ENCODE measurements at regions not wholly inside any gene's neighbourhood (a gene's known extent, or its start where the extent isn't known, plus 50 kb on each side); places are given as distances from the start of the nearest gene placed in this dataset.

DNA sequence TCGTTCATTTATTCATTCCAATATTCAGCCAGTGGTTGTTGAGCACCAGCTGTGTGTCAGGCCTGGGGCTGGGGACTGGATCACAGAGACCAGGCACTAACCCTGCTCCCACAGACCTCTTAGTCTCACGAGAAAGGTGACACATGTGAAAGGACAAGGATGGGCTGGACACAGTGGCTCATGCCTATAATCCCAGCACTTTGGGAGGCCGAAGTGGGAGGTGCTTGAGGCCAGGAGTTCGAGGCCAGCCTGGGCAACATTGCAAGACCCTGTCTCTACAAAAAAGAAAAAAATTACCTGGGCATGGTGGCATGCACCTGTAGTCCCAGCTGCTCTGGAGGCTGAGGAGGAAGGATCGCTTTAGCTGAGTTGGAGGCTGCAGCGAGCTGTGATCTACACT, 105.9 kb upstream of the SDK1 start:
- TF ChIP-seq, protein P1, sequence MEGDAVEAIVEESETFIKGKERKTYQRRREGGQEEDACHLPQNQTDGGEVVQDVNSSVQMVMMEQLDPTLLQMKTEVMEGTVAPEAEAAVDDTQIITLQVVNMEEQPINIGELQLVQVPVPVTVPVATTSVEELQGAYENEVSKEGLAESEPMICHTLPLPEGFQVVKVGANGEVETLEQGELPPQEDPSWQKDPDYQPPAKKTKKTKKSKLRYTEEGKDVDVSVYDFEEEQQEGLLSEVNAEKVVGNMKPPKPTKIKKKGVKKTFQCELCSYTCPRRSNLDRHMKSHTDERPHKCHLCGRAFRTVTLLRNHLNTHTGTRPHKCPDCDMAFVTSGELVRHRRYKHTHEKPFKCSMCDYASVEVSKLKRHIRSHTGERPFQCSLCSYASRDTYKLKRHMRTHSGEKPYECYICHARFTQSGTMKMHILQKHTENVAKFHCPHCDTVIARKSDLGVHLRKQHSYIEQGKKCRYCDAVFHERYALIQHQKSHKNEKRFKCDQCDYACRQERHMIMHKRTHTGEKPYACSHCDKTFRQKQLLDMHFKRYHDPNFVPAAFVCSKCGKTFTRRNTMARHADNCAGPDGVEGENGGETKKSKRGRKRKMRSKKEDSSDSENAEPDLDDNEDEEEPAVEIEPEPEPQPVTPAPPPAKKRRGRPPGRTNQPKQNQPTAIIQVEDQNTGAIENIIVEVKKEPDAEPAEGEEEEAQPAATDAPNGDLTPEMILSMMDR (conservative IDR thresholded peaks at IDR 0.05 in 1 of 2, IDR thresholded peaks at IDR 0.05 in 1 of 2; ENCODE audit: low read depth in 1 of 2, low read length in 2 of 2): no peak
- no peak for TF ChIP-seq EZH2 (IDR thresholded peaks at IDR 0.05; ENCODE audit: low read length, missing control alignments)

Measured in fibroblast of lung (primary cell).